GM13976 (cell line): ENCODE measurements at regions not wholly inside any gene's neighbourhood (a gene's known extent, or its start where the extent isn't known, plus 50 kb on each side); places are given as distances from the start of the nearest gene placed in this dataset.
A peak's percentile ranks its signal among the peaks of the same experiment; 100 is the strongest.

Experiments
- DNase-seq: peaks from one replicate; pipeline ENCODE4 v3.0.0; 2012; ENCODE audit warnings: low spot score
- in situ Hi-C: fragments of 300-500 bp; cut with MboI; formaldehyde crosslinking; loops from one replicate; pipeline ENCODE4 v1.12.0; 2022; ENCODE audit warnings: low sequenced_read_pairs, mixed read lengths, inconsistent platforms; ENCODE audit not compliant: unreplicated experiment
- TF ChIP-seq, protein P1 (sequence below): IDR thresholded peaks from 2 replicates; pipeline ENCODE4 v1.5.1; 2012; ENCODE audit warnings: borderline replicate concordance, mild to moderate bottlenecking; ENCODE audit not compliant: insufficient read depth; ENCODE audit errors: extremely low read depth, missing control alignments, control extremely low read depth

- DNase-seq, result no peak
- in situ Hi-C loops, result no loop called here
- TF ChIP-seq, protein P1, sequence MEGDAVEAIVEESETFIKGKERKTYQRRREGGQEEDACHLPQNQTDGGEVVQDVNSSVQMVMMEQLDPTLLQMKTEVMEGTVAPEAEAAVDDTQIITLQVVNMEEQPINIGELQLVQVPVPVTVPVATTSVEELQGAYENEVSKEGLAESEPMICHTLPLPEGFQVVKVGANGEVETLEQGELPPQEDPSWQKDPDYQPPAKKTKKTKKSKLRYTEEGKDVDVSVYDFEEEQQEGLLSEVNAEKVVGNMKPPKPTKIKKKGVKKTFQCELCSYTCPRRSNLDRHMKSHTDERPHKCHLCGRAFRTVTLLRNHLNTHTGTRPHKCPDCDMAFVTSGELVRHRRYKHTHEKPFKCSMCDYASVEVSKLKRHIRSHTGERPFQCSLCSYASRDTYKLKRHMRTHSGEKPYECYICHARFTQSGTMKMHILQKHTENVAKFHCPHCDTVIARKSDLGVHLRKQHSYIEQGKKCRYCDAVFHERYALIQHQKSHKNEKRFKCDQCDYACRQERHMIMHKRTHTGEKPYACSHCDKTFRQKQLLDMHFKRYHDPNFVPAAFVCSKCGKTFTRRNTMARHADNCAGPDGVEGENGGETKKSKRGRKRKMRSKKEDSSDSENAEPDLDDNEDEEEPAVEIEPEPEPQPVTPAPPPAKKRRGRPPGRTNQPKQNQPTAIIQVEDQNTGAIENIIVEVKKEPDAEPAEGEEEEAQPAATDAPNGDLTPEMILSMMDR, result no peak
Measured at GRCh38 chr6:156660389-156660788, 116.8 kb upstream of the ARID1B start.

- in situ Hi-C loops, result no loop called here
- TF ChIP-seq, protein P1, result no peak
- peak; percentile 48 for DNase-seq
Measured at GRCh38 chr6:156659822-156660198, 117.4 kb upstream of the ARID1B start.

GRCh38 chr6:156658966-156659821 lies 118.0 kb upstream of the ARID1B start:
- in situ Hi-C loops, result no loop called here

DNA sequence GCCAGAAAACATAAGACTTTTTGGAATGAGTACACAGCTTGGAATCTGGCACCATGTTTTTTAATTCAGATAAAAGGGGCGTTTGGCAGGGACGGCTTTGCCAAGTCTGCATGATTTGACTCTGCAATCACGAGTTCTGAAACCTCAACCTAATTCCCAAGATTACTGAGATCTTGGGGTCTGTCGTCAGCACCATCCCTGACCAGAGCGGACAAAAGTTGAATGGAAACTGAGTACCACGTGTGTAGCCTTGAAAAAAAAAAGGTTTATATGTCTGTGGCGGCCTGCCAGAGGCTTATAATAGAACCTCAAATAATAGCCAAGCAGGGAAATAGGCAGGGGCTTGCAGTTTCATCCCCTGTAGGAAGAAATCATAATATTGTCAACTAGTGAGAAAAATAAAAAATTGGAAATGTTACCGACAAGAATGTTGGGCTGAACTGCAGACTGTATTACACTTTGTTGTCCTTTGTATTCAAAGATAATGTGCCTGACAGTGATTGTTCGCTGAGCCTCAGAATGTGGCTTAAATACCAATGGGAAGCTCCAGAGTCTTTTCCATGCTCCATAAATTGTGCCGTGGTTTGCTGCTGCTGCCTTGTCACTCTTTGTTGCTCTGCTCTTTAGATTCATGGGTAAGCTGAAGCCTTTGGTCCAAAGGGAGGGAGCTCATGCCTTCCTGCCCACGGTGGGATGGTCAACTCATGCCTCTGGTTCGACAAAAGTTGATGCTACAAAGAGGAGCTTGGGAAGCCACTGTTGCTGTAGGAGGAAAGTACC lies 118.8 kb upstream of the ARID1B start:
- in situ Hi-C loops, result no loop called here
- TF ChIP-seq, protein P1, result no peak
- DNase-seq, result no peak

More at GRCh38 chr6:156658966-156659821, 118.0 kb upstream of the ARID1B start:
- peak; percentile 42 for DNase-seq
- TF ChIP-seq, protein P1, result no peak

DNA sequence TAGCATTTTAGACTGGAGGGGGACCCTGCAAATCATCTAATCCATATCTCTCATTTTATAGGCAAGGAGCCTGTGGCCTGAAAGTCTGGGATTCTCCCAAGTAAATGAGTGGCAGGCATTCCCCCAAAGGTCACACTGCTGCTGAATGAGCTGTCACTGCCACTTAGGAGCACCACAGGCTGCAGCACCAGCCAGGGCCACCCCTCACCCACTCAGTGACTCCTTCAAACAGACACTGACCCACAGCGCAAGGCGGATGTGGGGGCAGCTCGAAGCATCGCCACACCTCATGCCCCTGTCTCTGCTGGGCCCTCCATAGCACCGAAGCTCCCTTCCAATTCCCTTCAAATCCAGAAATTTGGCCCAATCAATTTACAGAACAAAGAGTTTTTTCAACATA lies 119.9 kb upstream of the ARID1B start:
- TF ChIP-seq, protein P1, result no peak
- in situ Hi-C loops, result no loop called here
- no peak for DNase-seq

DNA sequence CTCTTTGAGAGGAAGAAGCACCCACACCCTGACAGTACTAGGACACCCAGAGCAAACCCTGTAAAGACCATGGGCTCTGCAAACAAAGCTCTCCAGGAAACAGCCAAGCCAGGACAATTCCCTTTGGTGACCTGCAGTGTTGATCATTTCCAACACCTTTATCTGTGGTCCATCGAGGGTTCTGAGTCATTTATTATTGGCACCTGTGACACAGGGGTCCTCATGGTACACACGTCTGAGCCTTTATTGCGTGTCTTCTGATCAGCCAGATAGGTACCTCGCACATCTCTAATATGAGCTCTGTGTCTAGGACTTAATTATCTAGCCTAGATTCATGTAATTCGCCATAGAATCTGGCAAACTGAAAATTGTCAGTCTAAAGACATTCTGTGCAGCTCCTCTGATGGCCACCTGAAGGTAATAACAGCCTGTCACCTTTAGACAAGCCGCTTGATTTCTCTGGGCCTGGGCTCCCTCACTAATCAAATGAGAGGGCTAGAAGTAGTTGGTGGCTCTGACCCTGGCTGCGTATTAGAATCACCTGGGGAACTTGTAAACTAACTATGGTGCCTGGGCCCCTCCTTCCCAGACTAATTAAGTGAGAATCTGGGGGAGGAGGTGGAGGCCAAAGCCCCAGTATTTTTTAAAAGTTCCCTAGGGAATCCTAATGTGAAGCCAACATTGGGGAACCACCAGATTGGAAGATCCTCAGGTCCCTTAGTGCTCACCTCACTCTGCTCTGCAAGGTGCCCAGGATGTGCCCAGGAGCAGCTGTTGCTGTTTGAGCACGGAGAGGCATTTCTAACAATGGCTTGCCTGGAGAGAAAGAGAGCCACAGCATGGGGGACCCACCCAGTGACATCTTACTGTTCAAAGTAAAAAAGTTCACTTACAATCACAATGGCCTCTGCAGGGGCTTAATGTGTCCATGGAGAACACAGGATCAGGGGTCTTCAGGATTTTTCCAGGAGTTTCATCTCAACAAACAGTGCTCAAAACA lies 122.0 kb upstream of the ARID1B start:
- DNase-seq, result no peak
- TF ChIP-seq, protein P1, result no peak
- in situ Hi-C loops, result no loop called here
